ENCODE measurements at regions not wholly inside any gene's neighbourhood (a gene's known extent, or its start where the extent isn't known, plus 50 kb on each side); places are given as distances from the start of the nearest gene placed in this dataset.

- no peak for TF ChIP-seq CTCF (IDR thresholded peaks at IDR 0.05; ENCODE audit: insufficient read depth, low read length)
- TF ChIP-seq REST (IDR thresholded peaks at IDR 0.05; ENCODE audit: insufficient replicate concordance, low read depth) = no peak
- TF ChIP-seq POLR2AphosphoS5 (IDR thresholded peaks at IDR 0.05; ENCODE audit: low read depth) = no peak
These were observed 1369.2 kb upstream of the TMEM132C start for GRCh38 chr12:126897778-126898177.

All from HL-60 (cell line).